HG02610 (cell line): ENCODE measurements at regions not wholly inside any gene's neighbourhood (a gene's known extent, or its start where the extent isn't known, plus 50 kb on each side); places are given as distances from the start of the nearest gene placed in this dataset.
A peak's percentile ranks its signal among the peaks of the same experiment; 100 is the strongest.

Experiments used
- ATAC-seq: cut with Tn5 transposase; IDR thresholded peaks from one replicate; pipeline ENCODE4 v1.9.1; 2021; ENCODE audit warnings: mild to moderate bottlenecking, moderate library complexity; ENCODE audit not compliant: unreplicated experiment

DNA sequence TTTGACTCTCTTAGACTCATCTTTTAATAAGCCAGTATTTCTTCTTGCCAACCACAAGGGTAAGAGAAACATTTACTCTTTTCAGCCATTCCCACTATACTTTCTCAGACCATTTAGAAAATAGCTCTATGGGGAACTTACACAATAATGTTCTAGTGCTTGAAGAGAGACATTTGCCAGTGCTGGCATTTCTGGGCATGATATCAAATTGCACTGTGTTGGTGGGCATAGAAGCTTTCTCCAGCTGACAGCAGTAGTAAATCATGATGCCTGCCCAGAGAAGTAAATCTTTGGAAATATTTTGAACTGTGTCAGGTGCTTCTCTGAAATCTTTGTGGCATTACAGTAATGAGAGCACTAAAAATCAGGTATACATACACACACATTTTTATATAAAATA, 346.6 kb downstream of the CBLN2 start:
- ATAC-seq = no peak

GRCh38 chr18:72194072-72194471, 350.1 kb downstream of the CBLN2 start:
- ATAC-seq = no peak

DNA sequence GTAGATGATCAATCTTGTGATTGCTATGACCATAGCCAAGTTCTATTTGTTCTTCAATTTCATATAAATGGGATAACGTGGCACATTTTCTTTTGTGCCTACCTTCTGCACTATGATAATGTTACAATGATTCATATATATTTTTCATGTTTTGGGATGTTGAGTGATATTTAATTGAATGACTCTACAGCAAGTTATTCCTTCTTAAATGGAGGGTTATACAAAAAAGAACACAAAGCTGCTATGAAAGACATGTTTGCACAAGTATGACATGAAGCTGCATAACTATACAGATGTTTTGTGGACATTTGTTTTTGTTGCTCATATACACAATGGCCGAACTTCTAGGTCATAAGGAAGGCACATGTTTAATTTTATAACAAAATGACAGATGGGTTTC, 356.2 kb downstream of the CBLN2 start:
- no peak for ATAC-seq

- ATAC-seq = peak; percentile 95
Measured at GRCh38 chr18:72181241-72181764, 362.8 kb downstream of the CBLN2 start.

DNA sequence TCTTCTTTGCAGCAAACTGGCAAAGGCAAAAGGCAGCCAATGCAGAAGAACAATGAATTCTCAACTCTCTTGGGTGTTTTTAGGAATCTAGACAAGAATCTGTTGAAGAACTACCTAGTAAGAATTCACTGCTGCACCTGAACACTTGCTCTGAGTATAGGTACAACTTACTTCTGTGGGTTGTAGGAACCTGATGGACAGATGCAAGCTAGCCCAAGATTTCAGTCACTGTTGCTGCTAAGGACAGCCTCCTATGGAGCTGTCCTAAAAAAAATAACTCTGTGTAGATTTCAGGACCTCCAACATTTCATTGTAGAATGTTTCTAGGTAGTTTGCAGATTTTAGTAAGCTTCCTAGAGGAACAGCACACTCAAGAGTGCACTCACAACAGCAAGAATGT, 363.5 kb downstream of the CBLN2 start:
- ATAC-seq = no peak

DNA sequence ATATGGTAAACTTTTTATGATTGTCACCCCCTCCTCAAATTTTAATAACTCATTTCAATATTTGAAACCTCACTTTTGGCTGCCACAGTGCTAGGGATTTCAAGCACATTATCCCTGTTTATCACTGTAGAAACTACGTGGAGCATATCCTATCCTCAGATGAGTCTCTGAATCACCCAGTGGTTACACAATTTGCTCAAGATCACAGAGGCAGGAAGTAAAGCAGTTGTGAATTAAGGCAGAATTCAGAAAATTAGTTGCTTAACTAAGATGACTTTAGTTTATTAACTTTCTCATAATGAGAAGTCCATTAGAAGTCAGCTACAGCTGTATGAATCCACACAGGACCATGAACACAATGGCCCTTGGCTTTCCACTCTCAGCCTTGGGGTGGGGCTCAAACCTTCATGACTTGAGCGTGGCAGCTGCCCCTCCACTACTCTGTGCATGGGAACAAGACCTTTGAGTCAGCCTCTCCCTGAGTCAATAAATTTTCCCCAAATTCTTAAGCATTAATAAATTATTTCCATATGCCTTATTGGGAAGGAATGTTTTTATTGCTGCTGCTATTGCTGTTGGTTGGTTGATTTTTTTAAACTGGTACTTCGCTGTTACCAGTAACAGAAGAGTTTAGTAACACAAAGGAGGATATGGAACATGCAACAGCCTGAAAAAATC, 369.0 kb downstream of the CBLN2 start:
- no peak for ATAC-seq

DNA sequence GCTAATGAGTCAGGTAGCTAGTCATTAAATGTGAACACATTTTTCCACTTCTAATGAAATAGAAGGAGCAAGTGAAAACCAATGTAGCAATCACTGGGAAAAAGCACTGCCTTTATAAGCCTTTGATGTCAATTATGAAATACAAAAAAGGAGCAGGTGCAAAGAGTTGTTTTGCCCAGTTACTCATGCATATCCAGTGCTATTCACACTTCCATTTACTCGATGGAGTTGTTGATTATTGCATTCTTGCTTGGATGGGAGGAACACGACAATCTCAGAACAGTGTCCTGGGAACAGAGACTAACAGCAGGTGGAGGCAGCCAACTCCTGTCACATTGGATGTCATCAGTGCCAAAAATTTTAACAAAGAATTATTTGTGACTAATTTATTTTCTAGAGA, 372.5 kb downstream of the CBLN2 start:
- ATAC-seq = no peak

GRCh38 chr18:72161691-72162090, 382.5 kb downstream of the CBLN2 start:
- no peak for ATAC-seq

DNA sequence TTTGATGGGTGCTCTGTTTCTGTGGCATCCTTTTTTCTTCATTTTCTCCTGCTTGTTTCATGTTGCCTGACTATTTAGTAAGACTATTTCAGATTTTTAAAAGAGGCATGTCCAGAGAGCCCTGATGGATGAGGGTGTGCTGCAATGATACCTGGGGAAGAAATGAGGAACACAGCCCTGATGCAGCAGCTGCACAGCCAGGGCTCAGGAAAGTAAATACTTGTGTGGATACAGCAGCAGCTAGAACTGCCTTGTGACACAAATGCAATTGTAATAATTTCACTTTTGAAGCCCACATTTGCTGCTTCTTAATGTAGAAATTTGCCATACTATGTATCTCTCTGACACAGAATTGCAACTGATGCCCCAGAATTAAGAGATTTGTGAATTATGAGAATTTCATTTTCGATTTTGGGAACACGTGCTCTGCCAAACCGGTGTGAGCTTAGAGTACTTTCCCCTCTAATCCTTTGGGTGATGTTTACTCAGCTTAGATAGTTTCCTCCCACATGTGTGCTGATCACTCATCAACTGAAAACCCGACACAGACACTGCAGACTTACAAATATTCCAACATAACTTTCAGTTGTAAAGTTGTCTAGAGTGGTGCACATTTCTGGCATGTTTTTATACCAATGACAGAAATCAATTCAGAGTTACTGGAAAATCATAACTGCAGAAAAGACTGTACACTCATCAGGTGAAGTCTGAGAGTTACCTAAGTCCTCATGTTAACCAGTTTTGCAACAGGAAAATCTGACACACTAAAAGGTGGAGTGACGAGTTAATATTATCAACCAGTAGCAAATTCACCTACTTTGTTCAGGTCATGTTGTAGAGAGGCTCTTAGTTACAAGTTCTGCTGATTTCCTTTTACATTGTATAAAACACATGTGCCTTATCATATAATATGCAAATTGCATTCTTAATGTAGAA, 383.4 kb downstream of the CBLN2 start:
- ATAC-seq = no peak

- ATAC-seq = no peak
Measured at GRCh38 chr18:72155327-72155726, 388.8 kb downstream of the CBLN2 start.

DNA sequence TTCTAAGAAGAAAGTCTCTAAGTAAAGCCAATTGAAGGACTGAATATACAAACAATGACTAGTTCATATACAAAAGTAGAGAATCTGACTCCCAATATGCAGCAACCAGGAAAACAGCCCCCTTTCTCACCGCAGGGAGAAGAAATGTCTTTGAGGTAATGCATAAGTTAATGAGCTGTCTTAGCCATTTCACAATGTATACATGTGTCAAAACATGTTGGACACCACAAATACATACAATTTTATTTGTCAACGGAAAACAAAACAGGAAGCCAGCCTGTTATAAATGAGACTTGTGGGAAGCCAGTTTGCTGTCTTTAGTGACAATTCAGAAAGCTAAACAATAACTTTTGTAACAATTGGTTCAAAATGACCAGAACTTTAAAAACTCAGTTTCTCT, 389.2 kb downstream of the CBLN2 start:
- no peak for ATAC-seq

DNA sequence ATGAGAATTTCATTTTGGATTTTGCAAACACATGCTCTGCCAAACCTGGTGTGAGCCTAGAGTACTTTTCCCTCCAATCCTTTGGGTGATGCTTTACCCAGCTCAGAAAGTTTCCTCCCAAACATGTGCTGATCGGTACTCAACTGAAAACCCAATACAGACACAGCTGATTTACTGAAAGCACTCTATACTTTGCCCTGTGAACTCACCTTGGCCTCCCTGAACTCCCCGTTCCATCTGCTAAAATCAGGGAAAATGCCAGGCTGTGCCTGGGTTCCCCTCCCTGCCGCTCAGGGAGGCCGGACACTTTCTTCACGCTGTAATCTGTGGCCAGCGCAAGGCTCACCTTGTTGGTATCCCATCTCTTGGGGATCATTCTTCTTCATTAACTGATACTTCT, 391.2 kb downstream of the CBLN2 start:
- ATAC-seq = no peak

- no peak for ATAC-seq
Measured at GRCh38 chr18:72147830-72148229, 396.3 kb downstream of the CBLN2 start.

DNA sequence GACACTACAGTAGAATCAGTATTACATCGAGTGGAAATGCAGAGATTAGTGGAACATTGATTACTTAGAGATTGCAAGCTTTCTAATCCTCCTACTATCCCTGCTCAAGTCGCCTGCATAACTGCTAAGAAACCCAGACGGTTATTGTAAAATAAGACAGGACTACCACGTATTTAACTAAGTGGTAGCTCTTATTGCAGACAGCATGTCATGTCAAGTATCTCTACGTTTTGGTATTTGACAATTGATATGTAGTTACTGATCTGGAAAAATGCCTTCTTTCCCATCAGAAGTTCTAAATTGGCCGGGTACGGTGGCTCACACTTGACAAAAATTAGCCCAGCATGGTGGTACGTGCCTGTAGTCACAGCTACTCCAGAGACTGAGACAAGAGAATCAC, 404.1 kb downstream of the CBLN2 start:
- no peak for ATAC-seq

GRCh38 chr18:72128649-72129048, 415.5 kb downstream of the CBLN2 start:
- no peak for ATAC-seq

GRCh38 chr18:72122103-72122502, 422.0 kb downstream of the CBLN2 start:
- ATAC-seq = no peak

GRCh38 chr18:72119082-72119481, 425.1 kb downstream of the CBLN2 start:
- ATAC-seq = no peak

GRCh38 chr18:72114801-72115594, 429.1 kb downstream of the CBLN2 start:
- no peak for ATAC-seq

DNA sequence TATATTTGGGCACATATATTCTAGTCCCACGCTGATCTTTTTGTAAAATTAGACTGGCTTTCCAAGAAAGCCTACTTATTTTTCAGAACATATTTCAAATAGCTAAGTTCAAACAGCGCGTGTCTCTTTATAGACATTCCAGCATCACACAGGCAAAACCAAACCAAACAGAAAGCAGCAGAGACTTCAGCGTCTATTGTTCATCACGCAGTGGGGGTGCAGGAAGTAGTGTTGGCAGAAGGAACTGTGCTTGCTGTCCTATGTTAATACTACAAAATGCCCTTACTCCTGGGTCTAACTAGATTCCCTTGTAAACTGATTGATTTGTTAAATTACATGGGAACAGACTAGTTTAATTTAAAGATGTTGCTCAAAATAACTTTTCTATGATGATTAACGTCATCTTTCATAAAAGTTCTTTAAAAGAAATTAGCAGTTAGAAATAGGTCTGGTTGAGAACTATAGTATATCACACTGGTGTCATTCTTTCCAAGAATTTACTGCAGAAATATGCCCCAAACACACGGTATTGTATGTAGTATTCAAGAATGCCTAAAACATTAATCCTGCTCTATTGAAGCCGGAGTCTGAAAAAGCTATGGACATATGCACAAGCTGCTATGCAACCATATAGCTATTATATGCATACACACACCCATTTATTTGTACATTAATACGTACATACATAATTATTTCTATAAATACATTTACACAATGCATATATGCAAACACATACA, 436.3 kb downstream of the CBLN2 start:
- no peak for ATAC-seq

GRCh38 chr18:72104851-72105250, 439.3 kb downstream of the CBLN2 start:
- ATAC-seq = no peak

DNA sequence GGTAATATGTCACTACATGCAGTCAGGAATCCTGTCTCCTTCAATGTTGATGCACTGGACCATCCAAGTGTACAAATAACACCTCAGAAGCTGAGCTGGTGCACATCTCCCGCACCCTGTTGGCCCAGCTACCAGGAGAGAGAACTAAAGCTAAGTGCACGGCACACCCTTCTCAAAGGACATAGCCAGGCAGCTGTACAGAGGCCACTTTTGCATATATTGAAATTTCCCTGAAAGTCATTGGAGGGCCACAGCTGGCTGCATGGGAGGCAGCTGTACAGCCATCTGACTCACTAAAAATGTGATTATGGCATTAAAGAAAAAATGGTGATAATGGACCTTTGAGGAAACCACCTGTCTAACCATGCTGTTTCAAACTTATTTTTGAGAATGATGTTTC, 441.7 kb downstream of the CBLN2 start:
- no peak for ATAC-seq
